H9 (cell line): ENCODE measurements at regions not wholly inside any gene's neighbourhood (a gene's known extent, or its start where the extent isn't known, plus 50 kb on each side); places are given as distances from the start of the nearest gene placed in this dataset.

Source experiments
- DNase-seq: peaks from one replicate; pipeline ENCODE4 v3.0.0-alpha.2; 2017
- H2AFZ ChIP-seq: one replicate; pipeline ENCODE4 v1.6.1; 2013; ENCODE audit warnings: mild to moderate bottlenecking, low read length, control low read depth, moderate library complexity
- H2AK5ac ChIP-seq: 2 replicates; pipeline ENCODE4 v1.6.1; 2013; ENCODE audit warnings: low read length, control low read depth, mixed read lengths; ENCODE audit not compliant: insufficient read length
- H2BK120ac ChIP-seq: one replicate; pipeline ENCODE4 v1.6.1; 2013; ENCODE audit warnings: low read depth, mild to moderate bottlenecking, low read length, control low read depth, inconsistent platforms; ENCODE audit not compliant: poor library complexity, severe bottlenecking
- H2BK12ac ChIP-seq: 2 replicates; pipeline ENCODE4 v1.6.1; 2013; ENCODE audit warnings: low read length, control low read depth, mixed read lengths, low read depth; ENCODE audit not compliant: insufficient read length
- H2BK15ac ChIP-seq: 2 replicates; pipeline ENCODE4 v1.6.1; 2013; ENCODE audit warnings: low read depth, low read length, control low read depth
- H2BK20ac ChIP-seq: one replicate; pipeline ENCODE4 v1.6.1; 2013; ENCODE audit warnings: low read depth, mild to moderate bottlenecking, low read length, control low read depth, inconsistent platforms; ENCODE audit not compliant: poor library complexity, severe bottlenecking
- H2BK5ac ChIP-seq: 2 replicates; pipeline ENCODE4 v1.6.1; 2013; ENCODE audit warnings: low read length, control low read depth, mixed read lengths; ENCODE audit not compliant: insufficient read length
- H3K14ac ChIP-seq: 2 replicates; pipeline ENCODE4 v1.6.1; 2013; ENCODE audit warnings: low read length, control low read depth; ENCODE audit not compliant: insufficient read depth
- H3K18ac ChIP-seq: 2 replicates; pipeline ENCODE4 v1.6.1; 2013; ENCODE audit warnings: low read depth, mild to moderate bottlenecking, mixed read lengths, low read length, control low read depth; ENCODE audit not compliant: insufficient read length
- H3K23ac ChIP-seq: 2 replicates; pipeline ENCODE4 v1.6.1; 2013; ENCODE audit warnings: low read length, control low read depth, mixed read lengths, low read depth; ENCODE audit not compliant: insufficient read length
- H3K23me2 ChIP-seq: 2 replicates; pipeline ENCODE4 v1.6.1; 2013; ENCODE audit warnings: low read depth, mild to moderate bottlenecking, mixed read lengths, low read length, control low read depth; ENCODE audit not compliant: insufficient read length, poor library complexity, severe bottlenecking
- H3K27ac ChIP-seq: 2 replicates; pipeline ENCODE4 v1.5.1; 2013; ENCODE audit warnings: low read length, control low read depth, mixed read lengths, low read depth; ENCODE audit not compliant: insufficient read length
- H3K27me3 ChIP-seq: 2 replicates; pipeline ENCODE4 v1.6.1; 2013; ENCODE audit warnings: low read length, control low read depth, inconsistent platforms; ENCODE audit not compliant: insufficient read depth
- H3K4ac ChIP-seq: 2 replicates; pipeline ENCODE4 v1.6.1; 2013; ENCODE audit warnings: low read depth, mild to moderate bottlenecking, control low read depth, inconsistent platforms, low read length, moderate library complexity
- H3K4me1 ChIP-seq: 2 replicates; pipeline ENCODE4 v1.6.1; 2013; ENCODE audit warnings: low read length, control low read depth, inconsistent platforms; ENCODE audit not compliant: insufficient read depth
- H3K4me2 ChIP-seq: 2 replicates; pipeline ENCODE4 v1.6.1; 2013; ENCODE audit warnings: low read length, control low read depth, mixed read lengths; ENCODE audit not compliant: insufficient read length, insufficient read depth
- H3K56ac ChIP-seq: 2 replicates; pipeline ENCODE4 v1.6.1; 2013; ENCODE audit warnings: low read depth, mild to moderate bottlenecking, mixed read lengths, low read length, control low read depth; ENCODE audit not compliant: insufficient read length
- H3K79me1 ChIP-seq: 2 replicates; pipeline ENCODE4 v1.6.1; 2013; ENCODE audit warnings: low read depth, mild to moderate bottlenecking, moderate library complexity, low read length, control low read depth, inconsistent platforms; ENCODE audit not compliant: insufficient read depth, poor library complexity, severe bottlenecking
- H3K79me2 ChIP-seq: 2 replicates; pipeline ENCODE4 v1.6.1; 2013; ENCODE audit warnings: low read length, control low read depth, inconsistent platforms; ENCODE audit not compliant: insufficient read depth
- H3K9ac ChIP-seq: 2 replicates; pipeline ENCODE4 v1.6.1; 2013; ENCODE audit warnings: low read length, control low read depth, mixed read lengths; ENCODE audit not compliant: insufficient read length; ENCODE audit errors: extremely low read depth
- H3K9me3 ChIP-seq: one replicate; pipeline ENCODE4 v1.6.1; 2013; ENCODE audit warnings: low read depth, low read length, inconsistent platforms; ENCODE audit not compliant: control insufficient read depth
- H3T11ph ChIP-seq: one replicate; pipeline ENCODE4 v1.6.1; 2013; ENCODE audit warnings: mild to moderate bottlenecking, low read length, control low read depth, inconsistent platforms
- H4K20me1 ChIP-seq: one replicate; pipeline ENCODE4 v1.6.1; 2013; ENCODE audit not compliant: control insufficient read depth, insufficient read length, insufficient read depth
- H4K5ac ChIP-seq: 2 replicates; pipeline ENCODE4 v1.6.1; 2013; ENCODE audit warnings: low read depth, mild to moderate bottlenecking, mixed read lengths, low read length, control low read depth; ENCODE audit not compliant: insufficient read length
- H4K8ac ChIP-seq: replicated peaks from 2 replicates; pipeline ENCODE4 v1.6.1; 2013; ENCODE audit warnings: low read length, control low read depth, mixed read lengths, low read depth; ENCODE audit not compliant: insufficient read length
- H4K91ac ChIP-seq: 2 replicates; pipeline ENCODE4 v1.6.1; 2013; ENCODE audit warnings: low read depth, mild to moderate bottlenecking, moderate library complexity, mixed read lengths, low read length, control low read depth; ENCODE audit not compliant: insufficient read length
- H3K27ac Mint-ChIP-seq, 3 experiments: 2 replicates in 2 of 3; 3 replicates in 1 of 3; pipeline ENCODE4 v1.8.0; 2020 to 2021; ENCODE audit warnings: mixed read lengths in 3 of 3, mild to moderate bottlenecking in 1 of 3, moderate library complexity in 1 of 3
- H3K27me3 Mint-ChIP-seq: 2 replicates; pipeline ENCODE4 v1.8.0; 2021; ENCODE audit warnings: low read depth, mild to moderate bottlenecking, moderate library complexity, mixed read lengths
- H3K36me3 Mint-ChIP-seq, 3 experiments: 2 replicates in 2 of 3; 3 replicates in 1 of 3; pipeline ENCODE4 v1.8.0; 2020 to 2021; ENCODE audit warnings: low read depth in 3 of 3, mixed read lengths in 3 of 3; ENCODE audit not compliant: insufficient read depth in 1 of 3
- H3K4me1 Mint-ChIP-seq, 2 experiments: 2 replicates each; pipeline ENCODE4 v1.8.0; 2020; ENCODE audit warnings: mixed read lengths in 2 of 2
- H3K4me3 Mint-ChIP-seq, 2 experiments: 2 replicates in 1 of 2; 3 replicates in 1 of 2; pipeline ENCODE4 v1.8.0; 2020 to 2021; ENCODE audit warnings: mild to moderate bottlenecking in 2 of 2, mixed read lengths in 2 of 2, moderate library complexity in 1 of 2
- H3K9me3 Mint-ChIP-seq, 2 experiments: 2 replicates in 1 of 2; 3 replicates in 1 of 2; pipeline ENCODE4 v1.8.0; 2020; ENCODE audit warnings: mild to moderate bottlenecking in 2 of 2, mixed read lengths in 2 of 2, moderate library complexity in 1 of 2
- WGBS: extraction: QIAGEN DNeasy Blood & Tissue Kit; methylation state at CpG from one replicate; pipeline ENCODE4 v1.1.7; 2013; ENCODE audit warnings: missing lambda C conversion rate, low lambda C conversion rate, mixed read lengths; ENCODE audit not compliant: insufficient read length; ENCODE audit errors: extremely low coverage; 5-methylcytosine and 5-hydroxymethylcytosine counted together
- TF ChIP-seq, protein P1 (sequence below): fragments of 200-600 bp; sonication (generic); conservative IDR thresholded peaks from 3 replicates; pipeline ENCODE4 v1.8.0; 2021; ENCODE audit warnings: antibody characterized with exemption, mild to moderate bottlenecking

- H2BK15ac ChIP-seq = no peak overlapping the region
- no peak overlapping the region for H2BK5ac ChIP-seq
- no peaks in the 10 kb centered on the region for H4K20me1 ChIP-seq
- H3K9ac ChIP-seq = no peak overlapping the region
- no peak overlapping the region for H4K91ac ChIP-seq
- DNase-seq = no peak
- H3K23me2 ChIP-seq = no peaks in the 10 kb centered on the region
- no peak overlapping the region for H3K23ac ChIP-seq
- Mint-ChIP-seq H3K36me3 (no peaks in the 10 kb centered on the region; a peak in 1 of 7 replicates), H3K9me3 (peaks cover 0 to 2% of the 10 kb centered on the region in 2 experiments; a peak in 2 of 5 replicates), H3K4me1 (0 out of 4 replicates have a peak, but pooled peaks cover 0 to 2% of the 10 kb centered on the region in 2 experiments), H3K4me3 (no peak overlapping the region), H3K27me3 (peaks cover 13% of the 10 kb centered on the region), H3K27ac (no peak overlapping the region)
- no peaks in the 10 kb centered on the region for H3K27me3 ChIP-seq
- H3K14ac ChIP-seq = no peak overlapping the region
- H4K5ac ChIP-seq = no peak overlapping the region
- H3K56ac ChIP-seq = no peak overlapping the region
- H3K4me2 ChIP-seq = no peak overlapping the region
- no peak overlapping the region for H4K8ac ChIP-seq
- no peak overlapping the region for H3K4ac ChIP-seq
- no peak overlapping the region for H2AFZ ChIP-seq
- H3K18ac ChIP-seq = no peak overlapping the region
- no peaks in the 10 kb centered on the region for H3K9me3 ChIP-seq
- no peak overlapping the region for H3K27ac ChIP-seq
- H2AK5ac ChIP-seq = no peak overlapping the region
- H2BK120ac ChIP-seq = no peak overlapping the region
- H3T11ph ChIP-seq = no peak overlapping the region
- WGBS = no CpG with 5 or more reads among the region's 3 CpGs
- no peaks in the 10 kb centered on the region for H3K79me1 ChIP-seq
- TF ChIP-seq, protein P1, sequence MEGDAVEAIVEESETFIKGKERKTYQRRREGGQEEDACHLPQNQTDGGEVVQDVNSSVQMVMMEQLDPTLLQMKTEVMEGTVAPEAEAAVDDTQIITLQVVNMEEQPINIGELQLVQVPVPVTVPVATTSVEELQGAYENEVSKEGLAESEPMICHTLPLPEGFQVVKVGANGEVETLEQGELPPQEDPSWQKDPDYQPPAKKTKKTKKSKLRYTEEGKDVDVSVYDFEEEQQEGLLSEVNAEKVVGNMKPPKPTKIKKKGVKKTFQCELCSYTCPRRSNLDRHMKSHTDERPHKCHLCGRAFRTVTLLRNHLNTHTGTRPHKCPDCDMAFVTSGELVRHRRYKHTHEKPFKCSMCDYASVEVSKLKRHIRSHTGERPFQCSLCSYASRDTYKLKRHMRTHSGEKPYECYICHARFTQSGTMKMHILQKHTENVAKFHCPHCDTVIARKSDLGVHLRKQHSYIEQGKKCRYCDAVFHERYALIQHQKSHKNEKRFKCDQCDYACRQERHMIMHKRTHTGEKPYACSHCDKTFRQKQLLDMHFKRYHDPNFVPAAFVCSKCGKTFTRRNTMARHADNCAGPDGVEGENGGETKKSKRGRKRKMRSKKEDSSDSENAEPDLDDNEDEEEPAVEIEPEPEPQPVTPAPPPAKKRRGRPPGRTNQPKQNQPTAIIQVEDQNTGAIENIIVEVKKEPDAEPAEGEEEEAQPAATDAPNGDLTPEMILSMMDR = no peak
- no peaks in the 10 kb centered on the region for H3K79me2 ChIP-seq
- H2BK20ac ChIP-seq = no peak overlapping the region
- H2BK12ac ChIP-seq = no peak overlapping the region
- H3K4me1 ChIP-seq = no peaks in the 10 kb centered on the region
These were observed 84.0 kb downstream of the GATA3 start for GRCh38 chr10:8138471-8138870.
